Central memory CD8-positive, alpha-beta T cell (primary cell): ENCODE measurements at regions not wholly inside any gene's neighbourhood (a gene's known extent, or its start where the extent isn't known, plus 50 kb on each side); places are given as distances from the start of the nearest gene placed in this dataset.

ENCODE experiments used
- ATAC-seq: fragments of 150-1000 bp; cut with Tn5 transposase; replicated peaks from 2 replicates; pipeline ENCODE4 v1.10.0; 2022; ENCODE audit warnings: mild to moderate bottlenecking, moderate FRiP score, moderate number of reproducible peaks; ENCODE audit not compliant: poor library complexity, severe bottlenecking; ENCODE audit errors: extremely low read depth
- DNase-seq, 2 donors: peaks; one replicate each; pipeline ENCODE4 v3.0.0; 2021; ENCODE audit warnings: low spot score in 2 of 2
- H3K27ac Mint-ChIP-seq: one replicate; pipeline ENCODE4 v1.8.0; 2022; ENCODE audit warnings: low read depth, mild to moderate bottlenecking, moderate library complexity, mixed read lengths
- H3K27me3 Mint-ChIP-seq: one replicate; pipeline ENCODE4 v1.8.0; 2022; ENCODE audit warnings: mixed read lengths
- H3K36me3 Mint-ChIP-seq: one replicate; pipeline ENCODE4 v1.8.0; 2022; ENCODE audit warnings: mild to moderate bottlenecking, moderate library complexity, mixed read lengths; ENCODE audit not compliant: insufficient read depth
- H3K4me1 Mint-ChIP-seq: one replicate; pipeline ENCODE4 v1.8.0; 2022; ENCODE audit warnings: mixed read lengths
- H3K4me3 Mint-ChIP-seq: one replicate; pipeline ENCODE4 v1.8.0; 2022; ENCODE audit warnings: mild to moderate bottlenecking, moderate library complexity, mixed read lengths
- H3K9me3 Mint-ChIP-seq: one replicate; pipeline ENCODE4 v1.8.0; 2022; ENCODE audit warnings: mixed read lengths

GRCh38 chr3:88248658-88249057 lies 98.9 kb downstream of the C3orf38 start:
- DNase-seq, result no peak
- H3K36me3 Mint-ChIP-seq, result no peaks in the 10 kb centered on the region
- no peaks in the 10 kb centered on the region for H3K27me3 Mint-ChIP-seq
- no peak overlapping the region for H3K27ac Mint-ChIP-seq
- no peak overlapping the region for H3K4me3 Mint-ChIP-seq
- no peaks in the 10 kb centered on the region for H3K4me1 Mint-ChIP-seq
- no peak for ATAC-seq
- peaks cover 15% of the 10 kb centered on the region for H3K9me3 Mint-ChIP-seq

GRCh38 chr3:88259045-88259444 lies 109.3 kb downstream of the C3orf38 start:
- Mint-ChIP-seq H3K36me3 (no peaks in the 10 kb centered on the region), H3K4me3 (no peak overlapping the region), H3K9me3 (no peaks in the 10 kb centered on the region), H3K27me3 (no peaks in the 10 kb centered on the region), H3K27ac (no peak overlapping the region), H3K4me1 (no peaks in the 10 kb centered on the region)
- ATAC-seq, result no peak
- no peak for DNase-seq

GRCh38 chr3:88262527-88262926 lies 112.8 kb downstream of the C3orf38 start:
- Mint-ChIP-seq H3K4me1 (no peaks in the 10 kb centered on the region), H3K27ac (no peak overlapping the region), H3K36me3 (peaks cover 1% of the 10 kb centered on the region), H3K27me3 (no peaks in the 10 kb centered on the region), H3K9me3 (no peaks in the 10 kb centered on the region), H3K4me3 (no peak overlapping the region)
- no peak for DNase-seq
- ATAC-seq, result no peak

GRCh38 chr3:88263417-88264100 lies 113.8 kb downstream of the C3orf38 start:
- Mint-ChIP-seq H3K9me3 (no peaks in the 10 kb centered on the region), H3K27ac (no peak overlapping the region), H3K27me3 (no peaks in the 10 kb centered on the region), H3K4me3 (no peak overlapping the region), H3K4me1 (no peaks in the 10 kb centered on the region), H3K36me3 (peaks cover 1% of the 10 kb centered on the region)
- ATAC-seq (no peak), DNase-seq (no peak)

GRCh38 chr3:88267441-88267840 lies 117.7 kb downstream of the C3orf38 start:
- DNase-seq (no peak), ATAC-seq (no peak)
- Mint-ChIP-seq H3K27ac (no peak overlapping the region), H3K9me3 (no peaks in the 10 kb centered on the region), H3K4me3 (no peak overlapping the region), H3K27me3 (no peaks in the 10 kb centered on the region), H3K36me3 (peaks cover 1% of the 10 kb centered on the region), H3K4me1 (no peaks in the 10 kb centered on the region)

- Mint-ChIP-seq H3K4me3 (no peak overlapping the region), H3K27ac (no peak overlapping the region), H3K9me3 (no peaks in the 10 kb centered on the region), H3K36me3 (peaks cover 1% of the 10 kb centered on the region), H3K27me3 (no peaks in the 10 kb centered on the region), H3K4me1 (no peaks in the 10 kb centered on the region)
- DNase-seq (no peak), ATAC-seq (no peak)
Measured at GRCh38 chr3:88267847-88268246, 118.1 kb downstream of the C3orf38 start.

DNA sequence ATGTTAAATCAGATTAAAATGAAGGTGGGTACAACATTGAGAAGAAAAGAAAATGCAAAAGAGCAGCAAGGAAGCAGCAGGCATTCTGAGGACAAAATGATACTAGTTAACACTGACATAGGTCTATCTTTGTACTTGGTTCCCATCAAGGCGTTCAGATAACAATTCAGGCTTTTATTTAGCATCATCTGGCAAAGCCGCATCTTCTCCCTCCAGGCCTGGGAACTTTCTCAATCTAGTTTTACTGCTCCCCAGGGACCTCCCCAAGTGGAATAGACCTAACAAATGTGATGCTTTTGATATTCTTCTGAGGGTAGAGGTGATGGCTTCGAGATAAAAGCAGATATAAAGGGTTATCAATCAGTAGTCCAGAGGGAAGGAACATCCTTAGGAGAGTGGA lies 130.6 kb downstream of the C3orf38 start:
- no peaks in the 10 kb centered on the region for H3K36me3 Mint-ChIP-seq
- H3K9me3 Mint-ChIP-seq, result peaks cover 10% of the 10 kb centered on the region
- DNase-seq (no peak), ATAC-seq (no peak)
- H3K4me1 Mint-ChIP-seq, result no peaks in the 10 kb centered on the region
- H3K27ac Mint-ChIP-seq, result no peak overlapping the region
- no peak overlapping the region for H3K4me3 Mint-ChIP-seq
- no peaks in the 10 kb centered on the region for H3K27me3 Mint-ChIP-seq

DNA sequence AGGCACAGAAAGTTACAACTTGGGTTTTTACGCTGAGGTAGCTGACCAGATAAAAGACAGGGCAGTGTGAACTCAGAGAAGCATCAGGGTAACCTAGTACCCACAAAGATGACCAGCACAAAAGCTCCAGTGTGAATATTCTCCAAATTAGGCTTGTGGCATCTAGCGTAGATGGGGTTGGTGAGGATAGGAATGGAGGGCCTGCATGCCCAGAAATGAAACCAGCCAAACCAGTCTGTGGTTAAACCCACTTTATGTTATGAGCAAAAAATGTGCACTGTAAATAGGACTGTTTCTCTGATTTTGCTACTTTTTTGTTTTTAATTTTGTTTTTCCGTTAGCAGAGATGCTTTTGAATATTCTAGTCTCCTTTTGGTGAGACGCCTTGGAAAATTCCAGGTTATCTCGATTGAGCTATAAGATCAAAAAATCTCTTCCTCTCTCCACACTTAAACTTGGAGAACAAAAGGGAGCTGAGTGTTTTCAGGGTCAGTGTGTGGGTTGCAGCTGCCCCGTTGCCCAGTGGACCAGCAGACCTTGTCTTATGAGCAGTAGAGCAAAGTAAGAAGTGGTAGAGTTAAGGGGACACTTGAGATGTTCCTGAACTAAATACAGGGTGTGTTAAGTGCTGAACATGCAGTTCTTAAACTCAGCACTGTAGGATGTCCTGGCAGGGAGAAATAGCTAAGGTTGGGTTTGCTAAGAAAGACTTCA lies 132.9 kb downstream of the C3orf38 start:
- no peaks in the 10 kb centered on the region for H3K36me3 Mint-ChIP-seq
- H3K27ac Mint-ChIP-seq, result no peak overlapping the region
- H3K4me1 Mint-ChIP-seq, result no peaks in the 10 kb centered on the region
- peaks cover 10% of the 10 kb centered on the region for H3K9me3 Mint-ChIP-seq
- H3K27me3 Mint-ChIP-seq, result no peaks in the 10 kb centered on the region
- no peak for ATAC-seq
- DNase-seq, result no peak
- no peak overlapping the region for H3K4me3 Mint-ChIP-seq

DNA sequence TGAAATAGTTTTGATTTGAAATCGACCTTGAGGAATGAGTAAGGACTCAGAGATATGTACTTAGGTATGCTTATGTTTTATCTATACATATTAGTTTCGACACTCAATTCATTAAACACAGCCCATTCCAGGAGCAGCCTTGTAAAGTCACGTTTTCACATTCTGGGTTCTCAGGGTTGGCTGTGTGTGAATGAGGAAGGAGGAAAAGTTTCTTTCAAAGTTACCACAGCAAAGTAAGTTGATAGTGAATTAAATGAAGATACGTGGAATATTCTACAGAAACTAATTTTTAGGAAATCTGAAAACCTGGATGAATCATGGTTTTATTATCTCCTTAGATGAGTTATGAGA lies 133.5 kb downstream of the C3orf38 start:
- no peak for DNase-seq
- Mint-ChIP-seq H3K4me1 (no peaks in the 10 kb centered on the region), H3K9me3 (peaks cover 10% of the 10 kb centered on the region), H3K27me3 (no peaks in the 10 kb centered on the region), H3K27ac (no peak overlapping the region), H3K36me3 (no peaks in the 10 kb centered on the region), H3K4me3 (no peak overlapping the region)
- ATAC-seq, result no peak

DNA sequence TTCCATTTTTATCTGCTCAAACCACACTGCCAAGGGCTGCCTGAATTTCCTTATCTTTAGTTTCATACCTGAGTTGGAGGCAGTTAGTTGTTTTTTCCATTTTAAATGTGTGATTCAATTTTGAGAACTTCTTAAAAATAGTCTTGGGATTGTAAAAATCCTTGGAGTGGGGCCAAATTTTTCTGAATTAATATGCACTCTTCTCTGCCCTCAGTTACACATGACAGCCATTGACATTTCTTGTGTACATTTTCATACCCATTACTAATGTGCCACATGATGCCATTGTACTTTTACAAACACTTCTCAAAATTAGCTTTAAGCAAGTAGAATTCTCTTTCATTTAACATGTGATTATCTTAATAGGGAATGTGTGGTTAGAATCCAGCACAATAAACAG lies 141.7 kb downstream of the C3orf38 start:
- Mint-ChIP-seq H3K27ac (no peak overlapping the region), H3K4me3 (no peak overlapping the region), H3K9me3 (no peaks in the 10 kb centered on the region), H3K36me3 (no peaks in the 10 kb centered on the region), H3K4me1 (no peaks in the 10 kb centered on the region), H3K27me3 (no peaks in the 10 kb centered on the region)
- no peak for ATAC-seq
- no peak for DNase-seq

DNA sequence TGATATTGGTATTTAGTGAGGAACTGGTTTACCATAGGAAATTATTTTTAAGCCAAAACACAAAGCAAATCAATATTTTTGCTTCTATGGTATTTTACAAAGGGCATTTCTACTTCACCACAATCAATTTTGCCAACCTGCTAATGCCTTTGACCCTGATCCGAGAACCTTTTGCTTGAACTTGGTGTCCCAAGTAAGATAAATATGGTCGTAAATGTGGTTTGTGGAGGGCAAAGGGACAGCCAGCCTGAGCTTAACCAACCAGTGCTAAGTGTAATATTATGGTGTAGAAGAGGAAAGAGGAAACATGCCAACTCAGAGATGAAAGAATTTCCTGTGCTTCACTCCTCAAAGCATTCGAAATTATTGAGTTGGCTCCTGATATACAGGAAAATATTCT lies 148.4 kb downstream of the C3orf38 start:
- ATAC-seq (no peak), DNase-seq (no peak)
- Mint-ChIP-seq H3K4me3 (no peak overlapping the region), H3K27ac (no peak overlapping the region), H3K4me1 (no peaks in the 10 kb centered on the region), H3K36me3 (no peaks in the 10 kb centered on the region), H3K27me3 (no peaks in the 10 kb centered on the region), H3K9me3 (no peaks in the 10 kb centered on the region)

- peaks cover 21% of the 10 kb centered on the region for H3K9me3 Mint-ChIP-seq
- H3K4me3 Mint-ChIP-seq, result no peak overlapping the region
- DNase-seq (no peak), ATAC-seq (no peak)
- no peaks in the 10 kb centered on the region for H3K27me3 Mint-ChIP-seq
- no peaks in the 10 kb centered on the region for H3K36me3 Mint-ChIP-seq
- no peak overlapping the region for H3K27ac Mint-ChIP-seq
- H3K4me1 Mint-ChIP-seq, result no peaks in the 10 kb centered on the region
Measured at GRCh38 chr3:88301273-88301995, 151.7 kb downstream of the C3orf38 start.

GRCh38 chr3:88301996-88302393 lies 152.2 kb downstream of the C3orf38 start:
- no peaks in the 10 kb centered on the region for H3K4me1 Mint-ChIP-seq

More at GRCh38 chr3:88301996-88302393, 152.2 kb downstream of the C3orf38 start:
- DNase-seq (no peak), ATAC-seq (no peak)
- H3K36me3 Mint-ChIP-seq, result no peaks in the 10 kb centered on the region
- H3K27ac Mint-ChIP-seq, result no peak overlapping the region
- no peaks in the 10 kb centered on the region for H3K27me3 Mint-ChIP-seq
- no peak overlapping the region for H3K4me3 Mint-ChIP-seq
- H3K9me3 Mint-ChIP-seq, result peaks cover 21% of the 10 kb centered on the region
